H1 (cell line): ENCODE measurements at regions not wholly inside any gene's neighbourhood (a gene's known extent, or its start where the extent isn't known, plus 50 kb on each side); places are given as distances from the start of the nearest gene placed in this dataset. TPM values are rescaled to one million over a fixed set of nuclear protein-coding genes. Genes with fewer than 3 reads are reported as not detected.

ENCODE experiments used
- CTCF ChIA-PET: fragments of 300-600 bp; sonication (Branson Sonifier 250); formaldehyde crosslinking; loops from one replicate; lab custom pipeline; 2021; ENCODE audit not compliant: partially characterized antibody; lab: Charles Lee
- POLR2A ChIA-PET: fragments of 300-600 bp; sonication (Branson Sonifier 250); formaldehyde crosslinking; loops from one replicate; lab custom pipeline; 2021; ENCODE audit warnings: inconsistent platforms; ENCODE audit not compliant: partially characterized antibody; lab: Charles Lee
- DNase-seq, 2 experiments: peaks; one replicate each; pipeline versions ENCODE4 v3.0.0 to v3.0.0-alpha.2; 2010 to 2022; ENCODE audit warnings: low spot score in 2 of 2, low read depth in 1 of 2, mixed read lengths in 1 of 2
- FAIRE-seq: peaks from 2 replicates; lab custom pipeline; 2011; peaks lifted over from hg19 to GRCh38; lab: Jason Lieb, UNC
- H2AFZ ChIP-seq: 2 replicates; pipeline ENCODE4 v1.8.1; 2012; ENCODE audit warnings: low read length, inconsistent platforms
- H2AK5ac ChIP-seq: 2 replicates; pipeline ENCODE4 v1.6.1; 2013; ENCODE audit warnings: low read depth, low read length
- H2BK120ac ChIP-seq: replicated peaks from 2 replicates; pipeline ENCODE3; 2013; ENCODE audit warnings: low read depth, low read length, inconsistent platforms
- H2BK12ac ChIP-seq: 2 replicates; pipeline ENCODE4 v1.6.1; 2013; ENCODE audit warnings: low read depth, low read length
- H2BK15ac ChIP-seq: 2 replicates; pipeline ENCODE4 v1.6.1; 2013; ENCODE audit warnings: low read length
- H2BK20ac ChIP-seq: 2 replicates; pipeline ENCODE4 v1.6.1; 2013; ENCODE audit warnings: low read length
- H2BK5ac ChIP-seq: 2 replicates; pipeline ENCODE4 v1.6.1; 2013; ENCODE audit warnings: low read depth, low read length
- H3K14ac ChIP-seq: 2 replicates; pipeline ENCODE4 v1.6.1; 2013; ENCODE audit warnings: inconsistent platforms; ENCODE audit not compliant: insufficient read length
- H3K18ac ChIP-seq: 2 replicates; pipeline ENCODE4 v1.6.1; 2013; ENCODE audit warnings: low read length; ENCODE audit errors: extremely low read depth
- H3K23ac ChIP-seq: 2 replicates; pipeline ENCODE4 v1.6.1; 2013; ENCODE audit warnings: inconsistent platforms; ENCODE audit not compliant: insufficient read length
- H3K23me2 ChIP-seq: 2 replicates; pipeline ENCODE4 v1.6.1; 2013; ENCODE audit warnings: low read depth, low read length
- H3K27ac ChIP-seq: 2 replicates; pipeline ENCODE4 v1.6.1; 2011; ENCODE audit warnings: low read depth, low read length, inconsistent platforms
- H3K27me3 ChIP-seq, 4 experiments: replicated peaks in 1 of 4; 1 replicate in 1 of 4; 2 replicates in 3 of 4; pipeline versions ENCODE4 v1.6.1 to v1.8.1; 2011 to 2013; ENCODE audit warnings: low read length in 3 of 4, mild to moderate bottlenecking in 3 of 4, inconsistent platforms in 2 of 4, mixed read lengths in 2 of 4, moderate library complexity in 1 of 4; ENCODE audit not compliant: control insufficient read depth in 3 of 4, insufficient read depth in 3 of 4; ENCODE audit errors: extremely low read depth in 1 of 4
- H3K36me3 ChIP-seq, 4 experiments: 2 replicates each; pipeline versions ENCODE4 v1.6.1 to v1.8.1; 2011 to 2013; ENCODE audit warnings: mild to moderate bottlenecking in 4 of 4, low read length in 3 of 4, moderate library complexity in 2 of 4, control low read depth in 1 of 4, inconsistent platforms in 1 of 4; ENCODE audit not compliant: insufficient read depth in 4 of 4, control insufficient read depth in 2 of 4
- H3K4ac ChIP-seq: replicated peaks from 2 replicates; pipeline ENCODE3; 2013; ENCODE audit warnings: low read length, low read depth, mixed read lengths, inconsistent platforms; ENCODE audit not compliant: insufficient read length
- H3K4me1 ChIP-seq, 4 experiments: replicated peaks in 1 of 4; 1 replicate in 1 of 4; 2 replicates in 3 of 4; pipeline versions ENCODE4 v1.6.1 to v1.8.1; 2011 to 2013; ENCODE audit warnings: low read length in 3 of 4, inconsistent platforms in 2 of 4, mixed read lengths in 1 of 4; ENCODE audit not compliant: insufficient read depth in 4 of 4, control insufficient read depth in 3 of 4
- H3K4me2 ChIP-seq, 2 experiments: 2 replicates each; pipeline versions ENCODE4 v1.6.1 to v1.8.1; 2011 to 2013; ENCODE audit warnings: low read depth in 2 of 2, low read length in 2 of 2, control low read depth in 1 of 2, inconsistent platforms in 1 of 2, mild to moderate bottlenecking in 1 of 2; ENCODE audit not compliant: insufficient read depth in 1 of 2
- H3K4me3 ChIP-seq, 4 experiments: fragments of 200-600, 300-600 bp in 1 of 4; sonication (generic), shearing (Covaris generic), sonication (Bioruptor Twin) in 1 of 4; 2 replicates each; pipeline versions ENCODE4 v1.5.1 to v1.8.1; 2011 to 2016; ENCODE audit warnings: low read length in 4 of 4, low read depth in 3 of 4, control low read depth in 2 of 4, inconsistent platforms in 2 of 4, mild to moderate bottlenecking in 2 of 4, mixed read lengths in 1 of 4, moderate library complexity in 1 of 4; ENCODE audit not compliant: insufficient read depth in 2 of 4; ENCODE audit errors: extremely low read depth in 1 of 4
- H3K56ac ChIP-seq: replicated peaks from 2 replicates; pipeline ENCODE3; 2013; ENCODE audit warnings: low read depth, mild to moderate bottlenecking, mixed read lengths, low read length, inconsistent platforms; ENCODE audit not compliant: insufficient read length
- H3K79me1 ChIP-seq: 2 replicates; pipeline ENCODE4 v1.6.1; 2013; ENCODE audit warnings: low read depth, low read length, control low read depth
- H3K79me2 ChIP-seq, 2 experiments: 2 replicates each; pipeline versions ENCODE4 v1.6.1 to v1.8.1; 2012 to 2013; ENCODE audit warnings: low read length in 2 of 2, mild to moderate bottlenecking in 2 of 2, inconsistent platforms in 1 of 2; ENCODE audit not compliant: insufficient read depth in 2 of 2, control insufficient read depth in 1 of 2
- H3K9ac ChIP-seq, 4 experiments: replicated peaks in 1 of 4; 1 replicate in 1 of 4; 2 replicates in 3 of 4; pipeline versions ENCODE4 v1.6.1 to v1.8.1; 2011 to 2013; ENCODE audit warnings: low read depth in 3 of 4, low read length in 3 of 4, control low read depth in 2 of 4, mild to moderate bottlenecking in 2 of 4, moderate library complexity in 2 of 4, inconsistent platforms in 1 of 4; ENCODE audit errors: extremely low read depth in 1 of 4
- H3K9me3 ChIP-seq, 2 experiments: 2 replicates each; pipeline versions ENCODE4 v1.6.1 to v1.8.1; 2012 to 2013; ENCODE audit warnings: mild to moderate bottlenecking in 2 of 2, moderate library complexity in 2 of 2, control low read depth in 1 of 2, inconsistent platforms in 1 of 2, low read depth in 1 of 2, low read length in 1 of 2, mixed read lengths in 1 of 2; ENCODE audit not compliant: insufficient read depth in 2 of 2
- H4K20me1 ChIP-seq, 2 experiments: replicated peaks in 1 of 2; 2 replicates each; pipeline versions ENCODE3 to v1.8.1; 2011 to 2013; ENCODE audit warnings: inconsistent platforms in 2 of 2, low read length in 2 of 2, mild to moderate bottlenecking in 1 of 2; ENCODE audit not compliant: insufficient read depth in 2 of 2, control insufficient read depth in 1 of 2
- H4K5ac ChIP-seq: 2 replicates; pipeline ENCODE4 v1.6.1; 2013; ENCODE audit warnings: low read length, low read depth, mixed read lengths, inconsistent platforms; ENCODE audit not compliant: insufficient read length
- H4K8ac ChIP-seq: 2 replicates; pipeline ENCODE4 v1.8.0; 2013; ENCODE audit warnings: mild to moderate bottlenecking, moderate library complexity, low read length, inconsistent platforms; ENCODE audit not compliant: insufficient read depth; ENCODE audit errors: extremely low read depth
- H4K91ac ChIP-seq: replicated peaks from 2 replicates; pipeline ENCODE3; 2013; ENCODE audit warnings: low read length, mixed read lengths, inconsistent platforms; ENCODE audit not compliant: insufficient read length
- BACH1 ChIP-seq: IDR thresholded peaks from 2 replicates; pipeline ENCODE4 v1.6.1; 2012; ENCODE audit warnings: low read length, improper control_type of control experiment
- POU5F1 ChIP-seq: IDR thresholded peaks from 2 replicates; pipeline ENCODE4 v1.6.1; 2011; ENCODE audit warnings: low read depth, mild to moderate bottlenecking, low read length, moderate library complexity
- WGBS, 2 experiments: shearing (Covaris generic) in 1 of 2; methylation state at CpG; one replicate each; pipeline versions ENCODE4 v1.1.6 to v1.1.7; 2013 to 2015; ENCODE audit warnings: low lambda C conversion rate in 2 of 2, mixed read lengths in 2 of 2, inconsistent platforms in 1 of 2, low coverage in 1 of 2, missing lambda C conversion rate in 1 of 2; ENCODE audit not compliant: insufficient replicate concordance in 2 of 2, insufficient coverage in 1 of 2, insufficient read length in 1 of 2; ENCODE audit errors: extremely low coverage in 1 of 2, missing lambda C conversion rate in 1 of 2; 5-methylcytosine and 5-hydroxymethylcytosine counted together
- microRNA counts: library from miRNA; unstranded; fragments of <30 nt; microRNA quantifications from one replicate; lab custom pipeline; 2015
- microRNA-seq, 2 experiments: library from miRNA; unstranded; fragments of <30 nt; microRNA quantifications; one replicate each; pipeline versions ENCODE4 to v1.2.0, GENCODE V29; 2016 to 2020; ENCODE audit warnings: borderline microRNAs expressed in 2 of 2, borderline number of aligned reads in 2 of 2, borderline replicate concordance in 1 of 2
- small RNA-seq: library from polyadenylated mRNA; stranded (forward); fragments of <200 nt; extraction: miRNeasy Mini kit (QIAGEN cat#:217004); gene quantifications from one replicate; pipeline ENCODE3, GENCODE V24; 2013; ENCODE audit not compliant: insufficient read depth

DNA sequence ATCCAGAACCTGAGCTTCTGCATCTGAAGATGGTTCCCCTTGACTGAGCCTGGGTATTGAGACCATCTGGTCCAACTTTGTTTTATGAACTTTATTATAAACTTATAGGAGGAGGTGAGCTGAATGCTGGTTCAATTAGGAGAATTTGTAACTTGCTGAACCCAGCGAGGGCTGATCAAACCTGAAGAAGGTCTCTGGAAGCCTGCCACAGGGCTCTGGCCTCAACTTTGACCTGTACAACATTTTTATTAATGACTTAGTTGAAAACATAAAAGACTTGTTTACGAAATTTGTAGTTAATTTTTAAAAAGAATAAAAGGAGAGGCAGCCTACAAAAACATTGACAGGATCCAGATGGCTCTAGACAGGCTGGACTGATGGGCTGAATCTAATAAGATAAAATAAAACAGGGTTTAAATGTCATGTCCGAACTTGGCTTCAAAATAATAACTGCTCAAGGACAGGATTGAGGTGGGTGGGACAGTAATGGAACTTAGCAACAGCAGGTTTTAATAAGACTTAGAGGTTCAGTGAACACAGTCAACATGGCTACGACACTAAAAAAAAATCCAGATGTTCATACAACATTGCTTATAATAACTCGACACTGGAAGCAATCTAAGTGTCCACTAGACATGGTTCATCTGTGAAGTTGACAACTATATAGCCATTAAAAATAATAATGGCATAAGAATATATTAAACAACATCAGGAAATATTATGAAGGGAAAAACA is 53.4 kb upstream of the GJB5 start:
- Histone ChIP-seq H3K79me1 (no peaks in the 10 kb centered on the region), H2BK5ac (no peak overlapping the region)
- 89% methylated on average over 5 of the region's 5 CpGs; no CpG with 5 or more reads in 1 of the 2 experiments for WGBS, 2 experiments
- TF ChIP-seq BACH1 (no peak), POU5F1 (no peak)
- TF ChIP-seq, all 59 proteins: peak for 0
- no peak overlapping the region for H4K5ac ChIP-seq
- no peak overlapping the region for H3K56ac ChIP-seq
- no peak overlapping the region for H2BK15ac ChIP-seq
- H2BK20ac ChIP-seq = no peak overlapping the region
- H2BK12ac ChIP-seq = no peak overlapping the region
- no peak overlapping the region for H3K4ac ChIP-seq
- peaks cover 0 to 4% (median 0%) of the 10 kb centered on the region in 4 experiments; a peak in 3 of 7 replicates for H3K27me3 ChIP-seq
- H4K20me1 ChIP-seq = no peaks in the 10 kb centered on the region
- ChIA-PET CTCF (interaction anchor here (0.9 kb wide), 1 partner anchor 70 kb away, joined by 3 read pairs; no protein-coding TSS in a partner anchor), POLR2A (no interaction called here)
- DNase-seq (no peak), FAIRE-seq (no peak)
- H3K23ac ChIP-seq = no peak overlapping the region
- H2AK5ac ChIP-seq = no peak overlapping the region
- H3K4me3 ChIP-seq = no peak overlapping the region
- no peak overlapping the region for H2AFZ ChIP-seq
- no peaks in the 10 kb centered on the region for H3K4me1 ChIP-seq
- H3K18ac ChIP-seq = no peak overlapping the region
- H3K4me2 ChIP-seq = no peak overlapping the region
- H2BK120ac ChIP-seq = no peak overlapping the region
- H3K27ac ChIP-seq = no peak overlapping the region
- H4K91ac ChIP-seq = no peak overlapping the region
- H3K36me3 ChIP-seq = no peaks in the 10 kb centered on the region
- no peak overlapping the region for H3K9ac ChIP-seq
- no peak overlapping the region for H4K8ac ChIP-seq
- no peaks in the 10 kb centered on the region for H3K79me2 ChIP-seq
- no peaks in the 10 kb centered on the region for H3K9me3 ChIP-seq
- no peaks in the 10 kb centered on the region for H3K23me2 ChIP-seq
- no peak overlapping the region for H3K14ac ChIP-seq

MicroRNAs encoded in the stretch of these regions (microRNA counts, 767-probe panel; counts per million panel counts)
- 879 counts per million, percentile 95 among the panel's probes with 10 or more counts for microRNA hsa-miR-552 (lab: Ali Mortazavi, UCI)

Small RNA genes in the stretch of these regions (microRNA-seq; reads per million reads assigned to microRNA genes)
- 0 reads per million in 2 experiments for gene MIR552

Small RNA genes in the stretch of these regions (small RNA-seq; reads per million reads assigned to genes)
- not detected for gene MIR552
